OCI-M1 (cell line): ENCODE measurements at regions not wholly inside any gene's neighbourhood (a gene's known extent, or its start where the extent isn't known, plus 50 kb on each side); places are given as distances from the start of the nearest gene placed in this dataset.
"Not testable (repeated sequence)": the region's sequence is repeated elsewhere in the genome, so short reads cannot be mapped to it uniquely, and the experiment has no call there.

ENCODE experiments used
- DNase-seq: peaks from one replicate; lab custom pipeline; 2025; lab: John Stamatoyannopoulos, UW

GRCh38 chr20:30511322-30512030, 746.0 kb upstream of the DEFB115 start:
- DNase-seq = no peak

- no peak for DNase-seq
Observed at GRCh38 chr20:30513050-30513628, 744.3 kb upstream of the DEFB115 start.

GRCh38 chr20:30515915-30516314, 741.5 kb upstream of the DEFB115 start:
- not testable (repeated sequence) for DNase-seq

GRCh38 chr20:30518906-30519305, 738.6 kb upstream of the DEFB115 start:
- not testable (repeated sequence) for DNase-seq

- DNase-seq = peak; percentile 23
Observed at GRCh38 chr20:30521686-30522415, 735.6 kb upstream of the DEFB115 start.

- not testable (repeated sequence) for DNase-seq
Observed at GRCh38 chr20:30524155-30524554, 733.3 kb upstream of the DEFB115 start.

- DNase-seq = not testable (repeated sequence)
Observed at GRCh38 chr20:30524761-30525160, 732.7 kb upstream of the DEFB115 start.

GRCh38 chr20:30533653-30534052, 723.8 kb upstream of the DEFB115 start:
- peak; percentile 38 for DNase-seq

- not testable (repeated sequence) for DNase-seq
Observed at GRCh38 chr20:30537459-30537858, 720.0 kb upstream of the DEFB115 start.

GRCh38 chr20:30540330-30541069, 717.0 kb upstream of the DEFB115 start:
- DNase-seq = not testable (repeated sequence)

GRCh38 chr20:30551236-30551635, 706.2 kb upstream of the DEFB115 start:
- not testable (repeated sequence) for DNase-seq

GRCh38 chr20:30556797-30557196, 700.7 kb upstream of the DEFB115 start:
- DNase-seq = not testable (repeated sequence)

GRCh38 chr20:30565086-30565485, 692.4 kb upstream of the DEFB115 start:
- DNase-seq = not testable (repeated sequence)

GRCh38 chr20:30569867-30570266, 687.6 kb upstream of the DEFB115 start:
- peak; percentile 2 for DNase-seq

- DNase-seq = not testable (repeated sequence)
Observed at GRCh38 chr20:30570622-30571021, 686.8 kb upstream of the DEFB115 start.

- not testable (repeated sequence) for DNase-seq
Observed at GRCh38 chr20:30574337-30574736, 683.1 kb upstream of the DEFB115 start.

- peak; percentile 24 for DNase-seq
Observed at GRCh38 chr20:30579069-30579468, 678.4 kb upstream of the DEFB115 start.

GRCh38 chr20:30579824-30580438, 677.5 kb upstream of the DEFB115 start:
- DNase-seq = peak; percentile 75

- peak; percentile 62 for DNase-seq
Observed at GRCh38 chr20:30581839-30582238, 675.6 kb upstream of the DEFB115 start.

- not testable (repeated sequence) for DNase-seq
Observed at GRCh38 chr20:30584403-30584802, 673.1 kb upstream of the DEFB115 start.

GRCh38 chr20:30585244-30585796, 672.1 kb upstream of the DEFB115 start:
- peak; percentile 69 for DNase-seq
